GM19463 (cell line): ENCODE measurements at regions not wholly inside any gene's neighbourhood (a gene's known extent, or its start where the extent isn't known, plus 50 kb on each side); places are given as distances from the start of the nearest gene placed in this dataset.

ENCODE experiments used
- ATAC-seq: cut with Tn5 transposase; IDR thresholded peaks from one replicate; pipeline ENCODE4 v1.9.1; 2021; ENCODE audit warnings: mild to moderate bottlenecking, moderate library complexity; ENCODE audit not compliant: unreplicated experiment

- no peak for ATAC-seq
These were observed 172.3 kb upstream of the IRX6 start for GRCh38 chr16:55151561-55152305.

- no peak for ATAC-seq
These were observed 171.1 kb upstream of the IRX6 start for GRCh38 chr16:55152875-55153390.

- ATAC-seq = no peak
These were observed 169.7 kb upstream of the IRX6 start for GRCh38 chr16:55154262-55154661.

GRCh38 chr16:55154956-55155355 is 169.0 kb upstream of the IRX6 start:
- ATAC-seq = no peak

- ATAC-seq = no peak
These were observed 168.2 kb upstream of the IRX6 start for GRCh38 chr16:55155815-55156214.

GRCh38 chr16:55169780-55170179 is 154.2 kb upstream of the IRX6 start:
- no peak for ATAC-seq

- no peak for ATAC-seq
These were observed 152.8 kb upstream of the IRX6 start for GRCh38 chr16:55171241-55171640.

- no peak for ATAC-seq
These were observed 148.6 kb upstream of the IRX6 start for GRCh38 chr16:55175389-55175788.

- no peak for ATAC-seq
These were observed 147.1 kb upstream of the IRX6 start for GRCh38 chr16:55176901-55177300.

GRCh38 chr16:55179411-55179810 is 144.6 kb upstream of the IRX6 start:
- ATAC-seq = no peak

- no peak for ATAC-seq
These were observed 144.0 kb upstream of the IRX6 start for GRCh38 chr16:55179852-55180585.

- no peak for ATAC-seq
These were observed 140.0 kb upstream of the IRX6 start for GRCh38 chr16:55184052-55184451.

- ATAC-seq = no peak
These were observed 139.4 kb upstream of the IRX6 start for GRCh38 chr16:55184619-55185018.

- no peak for ATAC-seq
These were observed 134.8 kb upstream of the IRX6 start for GRCh38 chr16:55189224-55189623.

- no peak for ATAC-seq
These were observed 134.0 kb upstream of the IRX6 start for GRCh38 chr16:55189682-55190636.

GRCh38 chr16:55192734-55193133 is 131.3 kb upstream of the IRX6 start:
- no peak for ATAC-seq

- ATAC-seq = no peak
These were observed 120.4 kb upstream of the IRX6 start for GRCh38 chr16:55203570-55203969.

GRCh38 chr16:55204069-55204468 is 119.9 kb upstream of the IRX6 start:
- no peak for ATAC-seq

- no peak for ATAC-seq
These were observed 119.1 kb upstream of the IRX6 start for GRCh38 chr16:55204923-55205322.

GRCh38 chr16:55207693-55208428 is 116.1 kb upstream of the IRX6 start:
- ATAC-seq = no peak
